Naive thymus-derived CD4-positive, alpha-beta T cell (primary cell): ENCODE measurements at regions not wholly inside any gene's neighbourhood (a gene's known extent, or its start where the extent isn't known, plus 50 kb on each side); places are given as distances from the start of the nearest gene placed in this dataset.

ENCODE experiments used
- ATAC-seq: fragments of 150-1000 bp; cut with Tn5 transposase; 2 replicates; pipeline ENCODE4 v1.10.0; 2021; ENCODE audit warnings: mild to moderate bottlenecking, moderate library complexity
- CTCF ChIA-PET: fragments of 350-600 bp; sonication (Branson Sonifier 250); formaldehyde crosslinking; loops from one replicate; lab custom pipeline; 2021; ENCODE audit warnings: antibody characterized with exemption; lab: Charles Lee
- POLR2A ChIA-PET: fragments of 350-600 bp; sonication (Branson Sonifier 250); formaldehyde crosslinking; loops from one replicate; lab custom pipeline; 2021; ENCODE audit warnings: antibody characterized with exemption, inconsistent platforms; lab: Charles Lee
- DNase-seq, 9 donors: peaks; one replicate each; pipeline versions ENCODE4 v3.0.0 to v3.0.0-alpha.2; 2020 to 2022; ENCODE audit warnings: mixed read lengths in 1 of 9
- H3K27ac ChIP-seq: one replicate; pipeline ENCODE4 v1.7.0; 2013; ENCODE audit warnings: mild to moderate bottlenecking, low read depth, low read length, moderate library complexity
- H3K27me3 ChIP-seq, 2 donors: one replicate each; pipeline ENCODE4 v1.7.0; 2013; ENCODE audit warnings: low read length in 2 of 2, mild to moderate bottlenecking in 2 of 2, moderate library complexity in 2 of 2; ENCODE audit not compliant: control insufficient read depth in 2 of 2, insufficient read depth in 2 of 2
- H3K36me3 ChIP-seq, 3 experiments: 1 replicate in 2 of 3; 2 replicates in 1 of 3; pipeline ENCODE4 v1.7.0; 2013; ENCODE audit warnings: low read length in 3 of 3, mild to moderate bottlenecking in 3 of 3, moderate library complexity in 1 of 3; ENCODE audit not compliant: insufficient read depth in 3 of 3, control insufficient read depth in 2 of 3
- H3K4me1 ChIP-seq, 2 donors: one replicate each; pipeline ENCODE4 v1.7.0; 2013; ENCODE audit warnings: low read length in 2 of 2, mild to moderate bottlenecking in 2 of 2, moderate library complexity in 1 of 2; ENCODE audit not compliant: control insufficient read depth in 2 of 2, insufficient read depth in 2 of 2
- H3K4me3 ChIP-seq: 2 replicates; pipeline ENCODE4 v1.7.0; 2013; ENCODE audit warnings: mild to moderate bottlenecking, low read length
- H3K9me3 ChIP-seq, 3 experiments: 1 replicate in 2 of 3; 2 replicates in 1 of 3; pipeline ENCODE4 v1.7.0; 2013; ENCODE audit warnings: low read length in 3 of 3; ENCODE audit not compliant: control insufficient read depth in 2 of 3
- H3K27ac Mint-ChIP-seq, 9 donors: one replicate each; pipeline ENCODE4 v1.8.0; 2020 to 2022; ENCODE audit warnings: mixed read lengths in 9 of 9, mild to moderate bottlenecking in 8 of 9, moderate library complexity in 5 of 9, inconsistent platforms in 2 of 9
- H3K27me3 Mint-ChIP-seq, 5 donors: one replicate each; pipeline ENCODE4 v1.8.0; 2021 to 2022; ENCODE audit warnings: mixed read lengths in 5 of 5, mild to moderate bottlenecking in 1 of 5
- H3K36me3 Mint-ChIP-seq, 5 donors: one replicate each; pipeline ENCODE4 v1.8.0; 2020 to 2022; ENCODE audit warnings: mixed read lengths in 5 of 5, mild to moderate bottlenecking in 3 of 5, inconsistent platforms in 1 of 5
- H3K4me1 Mint-ChIP-seq, 7 donors: one replicate each; pipeline ENCODE4 v1.8.0; 2020 to 2022; ENCODE audit warnings: mixed read lengths in 7 of 7, mild to moderate bottlenecking in 3 of 7, inconsistent platforms in 1 of 7
- H3K4me3 Mint-ChIP-seq, 10 donors: one replicate each; pipeline ENCODE4 v1.8.0; 2020 to 2022; ENCODE audit warnings: mild to moderate bottlenecking in 10 of 10, mixed read lengths in 10 of 10, moderate library complexity in 6 of 10, inconsistent platforms in 2 of 10
- H3K9me3 Mint-ChIP-seq, 11 donors: one replicate each; pipeline ENCODE4 v1.8.0; 2020 to 2022; ENCODE audit warnings: mixed read lengths in 11 of 11, mild to moderate bottlenecking in 4 of 11, inconsistent platforms in 1 of 11, moderate library complexity in 1 of 11
- intact Hi-C, 2 donors: fragments of 100-400 bp; cut with micrococcal nuclease; formaldehyde crosslinking; loops; one replicate each; pipeline ENCODE4 v1.15.1; 2023

DNA sequence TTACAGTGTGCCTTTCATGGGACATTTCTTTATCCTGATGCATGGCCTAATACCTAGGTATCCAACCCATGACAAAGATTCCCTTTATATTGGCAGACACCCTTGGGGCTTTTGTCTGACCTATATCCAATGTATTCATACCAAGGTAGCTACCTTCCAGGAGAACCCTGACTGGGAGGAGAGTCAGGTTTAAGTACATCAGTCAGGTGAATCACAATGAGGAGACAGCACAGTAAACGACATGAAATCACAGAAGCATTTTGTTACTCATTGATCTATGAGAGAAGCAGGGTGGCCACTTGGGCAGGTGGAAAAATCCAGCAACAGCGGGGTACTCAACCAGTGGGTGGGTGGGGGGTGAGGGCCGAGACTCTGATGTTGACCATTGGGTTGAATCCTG lies 527.4 kb upstream of the ATXN8OS start:
- Histone ChIP-seq H3K9me3 (no peaks in the 10 kb centered on the region), H3K27ac (no peak overlapping the region), H3K36me3 (no peaks in the 10 kb centered on the region), H3K4me1 (no peaks in the 10 kb centered on the region), H3K27me3 (no peaks in the 10 kb centered on the region), H3K4me3 (no peak overlapping the region)
- Mint-ChIP-seq H3K4me3 (no peak overlapping the region), H3K9me3 (peaks cover 0 to 15% (median 5%) of the 10 kb centered on the region in 11 donors), H3K27ac (no peak overlapping the region), H3K36me3 (no peaks in the 10 kb centered on the region), H3K27me3 (no peaks in the 10 kb centered on the region), H3K4me1 (no peaks in the 10 kb centered on the region)
- ChIA-PET CTCF (no interaction called here), POLR2A (interaction anchor here (0.6 kb wide), 1 partner anchor 1322 kb away, joined by 4 read pairs; no protein-coding TSS in a partner anchor)
- intact Hi-C loops, result no loop called here
- ATAC-seq, result no peak
- DNase-seq, result no peak

- POLR2A ChIA-PET, result no interaction called here
These were observed 528.3 kb upstream of the ATXN8OS start for GRCh38 chr13:69579351-69579750.

GRCh38 chr13:69571606-69572323 lies 535.9 kb upstream of the ATXN8OS start:
- Mint-ChIP-seq H3K4me1 (no peaks in the 10 kb centered on the region), H3K4me3 (no peak overlapping the region), H3K36me3 (no peaks in the 10 kb centered on the region), H3K27ac (no peak overlapping the region), H3K27me3 (no peaks in the 10 kb centered on the region), H3K9me3 (peaks cover 0 to 37% (median 5%) of the 10 kb centered on the region in 11 donors)
- intact Hi-C loops, result no loop called here
- Histone ChIP-seq H3K9me3 (no peaks in the 10 kb centered on the region), H3K36me3 (no peaks in the 10 kb centered on the region), H3K27me3 (no peaks in the 10 kb centered on the region), H3K27ac (no peak overlapping the region), H3K4me3 (no peak overlapping the region), H3K4me1 (no peaks in the 10 kb centered on the region)
- CTCF ChIA-PET, result no interaction called here
- DNase-seq, result no peak
- no peak for ATAC-seq
- POLR2A ChIA-PET, result no interaction called here

More at GRCh38 chr13:69579351-69579750, 528.3 kb upstream of the ATXN8OS start:
- Mint-ChIP-seq H3K27me3 (no peaks in the 10 kb centered on the region), H3K36me3 (no peaks in the 10 kb centered on the region), H3K9me3 (peaks cover 0 to 15% (median 5%) of the 10 kb centered on the region in 11 donors), H3K4me1 (no peaks in the 10 kb centered on the region), H3K27ac (no peak overlapping the region), H3K4me3 (no peak overlapping the region)
- Histone ChIP-seq H3K4me1 (no peaks in the 10 kb centered on the region), H3K27ac (no peak overlapping the region), H3K4me3 (no peak overlapping the region), H3K9me3 (no peaks in the 10 kb centered on the region), H3K27me3 (no peaks in the 10 kb centered on the region), H3K36me3 (no peaks in the 10 kb centered on the region)
- intact Hi-C loops, result no loop called here
- ATAC-seq (no peak), DNase-seq (no peak)
- CTCF ChIA-PET, result no interaction called here

- Mint-ChIP-seq H3K4me1 (no peaks in the 10 kb centered on the region), H3K36me3 (no peaks in the 10 kb centered on the region), H3K27ac (no peak overlapping the region), H3K4me3 (no peak overlapping the region), H3K9me3 (peaks cover 0 to 26% (median 3%) of the 10 kb centered on the region in 11 donors), H3K27me3 (no peaks in the 10 kb centered on the region)
- ChIA-PET POLR2A (no interaction called here), CTCF (no interaction called here)
- no peak overlapping the region for H3K4me3 ChIP-seq
- ATAC-seq, result no peak
- no peaks in the 10 kb centered on the region for H3K4me1 ChIP-seq
- H3K27ac ChIP-seq, result no peak overlapping the region
- no peaks in the 10 kb centered on the region for H3K27me3 ChIP-seq
- H3K9me3 ChIP-seq, result no peaks in the 10 kb centered on the region
- no peaks in the 10 kb centered on the region for H3K36me3 ChIP-seq
- no peak for DNase-seq
- intact Hi-C loops, result no loop called here
These were observed 540.1 kb upstream of the ATXN8OS start for GRCh38 chr13:69567514-69567913.

DNA sequence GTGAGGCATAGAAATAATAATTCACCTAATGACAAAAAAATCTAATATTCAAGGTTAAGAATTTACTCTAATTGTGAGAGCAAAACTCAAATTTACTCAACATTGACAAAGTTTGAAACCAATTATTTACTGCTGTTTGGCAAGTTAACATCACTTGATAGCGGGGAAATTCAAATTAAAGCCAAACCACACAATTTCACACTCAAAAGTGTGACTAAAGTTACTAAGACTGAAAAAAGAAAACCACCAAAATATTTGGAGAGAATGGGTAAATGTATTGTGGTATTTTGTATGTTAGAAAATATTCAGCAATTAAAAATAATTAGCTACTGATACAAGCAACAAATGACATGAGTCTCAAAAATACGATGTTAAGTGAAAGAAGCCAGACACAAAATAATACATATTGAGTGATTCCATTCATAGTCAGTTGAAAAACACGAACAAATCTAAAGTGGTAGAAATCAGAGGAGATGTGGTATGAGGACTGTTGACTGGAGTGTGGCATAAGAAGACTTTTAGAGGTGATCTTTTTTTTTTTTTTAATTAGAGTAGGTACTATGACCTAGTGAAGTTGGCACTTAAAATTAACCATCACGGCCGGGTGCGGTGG lies 541.4 kb upstream of the ATXN8OS start:
- ATAC-seq (no peak), DNase-seq (no peak)
- Histone ChIP-seq H3K4me1 (no peaks in the 10 kb centered on the region), H3K36me3 (no peaks in the 10 kb centered on the region), H3K27me3 (no peaks in the 10 kb centered on the region), H3K27ac (no peak overlapping the region), H3K9me3 (no peaks in the 10 kb centered on the region), H3K4me3 (no peak overlapping the region)
- Mint-ChIP-seq H3K27ac (no peak overlapping the region), H3K9me3 (peaks cover 0 to 27% (median 3%) of the 10 kb centered on the region in 11 donors), H3K4me1 (no peaks in the 10 kb centered on the region), H3K36me3 (no peaks in the 10 kb centered on the region), H3K4me3 (no peak overlapping the region), H3K27me3 (no peaks in the 10 kb centered on the region)
- intact Hi-C loops, result no loop called here
- POLR2A ChIA-PET, result no interaction called here
- CTCF ChIA-PET, result interaction anchor here (0.6 kb wide), 1 partner anchor 1192 kb away, joined by 5 read pairs; no protein-coding TSS in a partner anchor

DNA sequence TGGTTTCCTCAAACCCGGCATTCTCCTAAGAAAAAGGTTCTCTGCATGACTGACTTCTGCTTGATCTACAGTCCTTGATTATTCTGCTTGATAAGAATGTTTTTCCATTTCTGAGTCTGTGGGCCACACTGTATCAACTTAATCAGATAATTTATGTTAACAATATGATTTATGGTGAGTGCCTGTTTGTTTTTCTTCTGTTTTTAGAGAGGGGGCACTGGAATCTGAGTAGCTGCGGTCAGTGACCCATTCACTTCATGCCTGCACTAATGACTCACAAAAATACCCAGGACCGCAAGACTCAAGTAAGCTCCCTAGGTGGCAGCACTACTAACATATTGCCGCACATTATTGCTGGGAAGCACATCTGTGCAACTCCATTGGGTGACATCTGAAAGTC lies 542.3 kb upstream of the ATXN8OS start:
- ChIA-PET POLR2A (no interaction called here), CTCF (no interaction called here)
- no peaks in the 10 kb centered on the region for H3K36me3 Mint-ChIP-seq
- no peak overlapping the region for H3K4me3 ChIP-seq
- H3K27ac Mint-ChIP-seq, result no peak overlapping the region
- H3K4me3 Mint-ChIP-seq, result no peak overlapping the region
- H3K4me1 Mint-ChIP-seq, result no peaks in the 10 kb centered on the region
- no peak overlapping the region for H3K27ac ChIP-seq
- H3K4me1 ChIP-seq, result no peaks in the 10 kb centered on the region
- H3K27me3 Mint-ChIP-seq, result no peaks in the 10 kb centered on the region
- H3K36me3 ChIP-seq, result no peaks in the 10 kb centered on the region
- no peaks in the 10 kb centered on the region for H3K9me3 ChIP-seq
- H3K9me3 Mint-ChIP-seq, result peaks cover 0 to 27% (median 3%) of the 10 kb centered on the region in 11 donors
- DNase-seq (no peak), ATAC-seq (no peak)
- intact Hi-C loops, result no loop called here
- no peaks in the 10 kb centered on the region for H3K27me3 ChIP-seq
